Epithelial cell of esophagus (primary cell): ENCODE measurements at regions not wholly inside any gene's neighbourhood (a gene's known extent, or its start where the extent isn't known, plus 50 kb on each side); places are given as distances from the start of the nearest gene placed in this dataset.

Experiments
- DNase-seq: peaks from one replicate; pipeline ENCODE4 v3.0.0; 2010; ENCODE audit warnings: low read depth
- H3K4me3 ChIP-seq: 2 replicates; pipeline ENCODE4 v1.5.1; 2011; ENCODE audit warnings: mild to moderate bottlenecking, low read length, control low read depth
- CTCF ChIP-seq: IDR thresholded peaks from 2 replicates; pipeline ENCODE4 v1.5.1; 2011; ENCODE audit warnings: low read depth, mild to moderate bottlenecking, low read length, control low read depth, inconsistent platforms; ENCODE audit not compliant: insufficient read depth; ENCODE audit errors: missing control alignments

- H3K4me3 ChIP-seq, result no peak overlapping the region
- DNase-seq, result no peak
- no peak for TF ChIP-seq CTCF
These were observed 168.6 kb upstream of the E2F8 start for GRCh38 chr11:19409307-19409706.

- no peak for DNase-seq
- no peak for TF ChIP-seq CTCF
- H3K4me3 ChIP-seq, result no peak overlapping the region
These were observed 167.0 kb upstream of the E2F8 start for GRCh38 chr11:19407677-19408270.

GRCh38 chr11:19405966-19406365, 165.2 kb upstream of the E2F8 start:
- H3K4me3 ChIP-seq, result no peak overlapping the region
- no peak for TF ChIP-seq CTCF
- no peak for DNase-seq

- TF ChIP-seq CTCF, result no peak
- DNase-seq, result no peak
These were observed 164.0 kb upstream of the E2F8 start for GRCh38 chr11:19404787-19405186.

GRCh38 chr11:19403196-19403895, 162.6 kb upstream of the E2F8 start:
- no peak for TF ChIP-seq CTCF
- no peak for DNase-seq
- H3K4me3 ChIP-seq, result no peak overlapping the region

More at GRCh38 chr11:19404787-19405186, 164.0 kb upstream of the E2F8 start:
- H3K4me3 ChIP-seq, result no peak overlapping the region

GRCh38 chr11:19400296-19400695, 159.6 kb upstream of the E2F8 start:
- H3K4me3 ChIP-seq, result no peak overlapping the region
- no peak for TF ChIP-seq CTCF
- no peak for DNase-seq
